ENCODE measurements at regions not wholly inside any gene's neighbourhood (a gene's known extent, or its start where the extent isn't known, plus 50 kb on each side); places are given as distances from the start of the nearest gene placed in this dataset.

- no peak for TF ChIP-seq CTCF (IDR thresholded peaks at IDR 0.05; ENCODE audit: insufficient read depth, low read length, poor library complexity, severe bottlenecking)
- no peaks in the 10 kb centered on the region for H3K27me3 ChIP-seq (replicated peaks; ENCODE audit: control insufficient read depth, insufficient read depth, low read length)
- H3K4me3 ChIP-seq (replicated peaks; ENCODE audit: low read depth, low read length) = no peak overlapping the region
- H3K36me3 ChIP-seq (ENCODE audit: control insufficient read depth, insufficient read depth, low read length) = no peaks in the 10 kb centered on the region
- no peak for DNase-seq (ENCODE audit: extremely low read depth, insufficient read length)
These were observed 257.8 kb upstream of the PPP2R2D start for GRCh38 chr10:131642966-131643365.

- DNase-seq (ENCODE audit: extremely low read depth, insufficient read length) = no peak
- Histone ChIP-seq H3K27me3 (replicated peaks; ENCODE audit: control insufficient read depth, insufficient read depth, low read length) (no peaks in the 10 kb centered on the region), H3K4me3 (replicated peaks; ENCODE audit: low read depth, low read length) (no peak overlapping the region), H3K36me3 (ENCODE audit: control insufficient read depth, insufficient read depth, low read length) (no peaks in the 10 kb centered on the region)
- no peak for TF ChIP-seq CTCF (IDR thresholded peaks at IDR 0.05; ENCODE audit: insufficient read depth, low read length, poor library complexity, severe bottlenecking)
These were observed 256.5 kb upstream of the PPP2R2D start for GRCh38 chr10:131644289-131644688.

- Histone ChIP-seq H3K36me3 (ENCODE audit: control insufficient read depth, insufficient read depth, low read length) (no peaks in the 10 kb centered on the region), H3K4me3 (replicated peaks; ENCODE audit: low read depth, low read length) (no peak overlapping the region), H3K27me3 (replicated peaks; ENCODE audit: control insufficient read depth, insufficient read depth, low read length) (no peaks in the 10 kb centered on the region)
- no peak for DNase-seq (ENCODE audit: extremely low read depth, insufficient read length)
- no peak for TF ChIP-seq CTCF (IDR thresholded peaks at IDR 0.05; ENCODE audit: insufficient read depth, low read length, poor library complexity, severe bottlenecking)
These were observed 255.7 kb upstream of the PPP2R2D start for GRCh38 chr10:131644864-131645658.

GRCh38 chr10:131645756-131646155, 255.1 kb upstream of the PPP2R2D start:
- no peak for DNase-seq (ENCODE audit: extremely low read depth, insufficient read length)
- TF ChIP-seq CTCF (IDR thresholded peaks at IDR 0.05; ENCODE audit: insufficient read depth, low read length, poor library complexity, severe bottlenecking) = no peak
- Histone ChIP-seq H3K4me3 (replicated peaks; ENCODE audit: low read depth, low read length) (no peak overlapping the region), H3K36me3 (ENCODE audit: control insufficient read depth, insufficient read depth, low read length) (no peaks in the 10 kb centered on the region), H3K27me3 (replicated peaks; ENCODE audit: control insufficient read depth, insufficient read depth, low read length) (no peaks in the 10 kb centered on the region)

GRCh38 chr10:131646551-131647525, 254.0 kb upstream of the PPP2R2D start:
- no peak for DNase-seq (ENCODE audit: extremely low read depth, insufficient read length)
- TF ChIP-seq CTCF (IDR thresholded peaks at IDR 0.05; ENCODE audit: insufficient read depth, low read length, poor library complexity, severe bottlenecking) = no peak
- H3K4me3 ChIP-seq (replicated peaks; ENCODE audit: low read depth, low read length) = no peak overlapping the region
- H3K36me3 ChIP-seq (ENCODE audit: control insufficient read depth, insufficient read depth, low read length) = no peaks in the 10 kb centered on the region
- no peaks in the 10 kb centered on the region for H3K27me3 ChIP-seq (replicated peaks; ENCODE audit: control insufficient read depth, insufficient read depth, low read length)

Data from GM06990 (cell line).